ENCODE measurements at regions not wholly inside any gene's neighbourhood (a gene's known extent, or its start where the extent isn't known, plus 50 kb on each side); places are given as distances from the start of the nearest gene placed in this dataset.

- Histone ChIP-seq H4K20me1 (no peaks in the 10 kb centered on the region), H3K27ac (no peak overlapping the region), H3K9me3 (no peaks in the 10 kb centered on the region), H3K4me1 (no peaks in the 10 kb centered on the region), H3K27me3 (no peaks in the 10 kb centered on the region), H3K4me2 (no peak overlapping the region), H3K9ac (no peak overlapping the region), H3K36me3 (no peaks in the 10 kb centered on the region), H3K4me3 (no peak overlapping the region)
- no peak for TF ChIP-seq Cebpa-rat (IDR thresholded peaks at IDR 0.05)
Measured at GRCh38 chr1:110736900-110737605, 62.3 kb upstream of the KCNA3 start.

DNA sequence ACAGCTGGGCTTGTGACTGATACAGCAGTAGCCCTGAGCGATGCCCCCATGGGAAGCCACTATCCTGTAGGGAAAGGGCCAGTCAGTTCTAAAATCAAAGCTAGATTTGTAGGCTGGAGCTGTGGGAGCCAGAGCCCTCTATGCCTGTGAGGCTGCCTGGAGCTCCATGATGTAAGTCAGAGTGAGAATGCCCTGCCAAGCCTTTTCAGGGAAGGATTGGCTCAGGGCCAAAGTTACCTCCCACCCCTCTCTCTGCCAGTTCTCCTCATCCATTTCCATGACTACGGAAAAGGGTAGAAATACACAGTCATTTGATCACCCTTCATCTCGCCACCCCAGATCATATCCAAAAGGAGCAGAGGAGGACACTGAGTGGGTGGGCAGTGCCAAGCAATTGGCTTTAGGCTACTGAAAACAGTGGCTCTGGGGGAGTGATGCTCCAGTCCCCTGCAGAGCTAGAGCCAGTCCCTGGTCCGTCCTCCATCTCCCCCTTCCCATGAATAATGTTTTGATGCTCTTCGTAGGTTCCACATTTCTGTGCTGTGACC, 59.5 kb upstream of the KCNA3 start:
- Histone ChIP-seq H3K9me3 (no peaks in the 10 kb centered on the region), H3K4me1 (no peaks in the 10 kb centered on the region), H3K9ac (no peak overlapping the region), H3K36me3 (no peaks in the 10 kb centered on the region), H3K27ac (no peak overlapping the region), H3K27me3 (no peaks in the 10 kb centered on the region), H3K4me2 (no peak overlapping the region), H3K4me3 (no peak overlapping the region), H4K20me1 (no peaks in the 10 kb centered on the region)
- no peak for TF ChIP-seq Cebpa-rat (IDR thresholded peaks at IDR 0.05)

GRCh38 chr1:110731529-110731928, 56.8 kb upstream of the KCNA3 start:
- Histone ChIP-seq H3K4me1 (peaks cover 14% of the 10 kb centered on the region), H3K4me3 (no peak overlapping the region), H3K27me3 (no peaks in the 10 kb centered on the region), H3K9me3 (no peaks in the 10 kb centered on the region), H3K4me2 (no peak overlapping the region), H3K27ac (no peak overlapping the region), H3K36me3 (no peaks in the 10 kb centered on the region), H3K9ac (no peak overlapping the region), H4K20me1 (no peaks in the 10 kb centered on the region)
- TF ChIP-seq Cebpa-rat (IDR thresholded peaks at IDR 0.05) = no peak

GRCh38 chr1:110728388-110729001, 53.8 kb upstream of the KCNA3 start:
- no peak overlapping the region for H3K4me3 ChIP-seq
- TF ChIP-seq Cebpa-rat (IDR thresholded peaks at IDR 0.05) = no peak
- H3K36me3 ChIP-seq = no peaks in the 10 kb centered on the region
- no peaks in the 10 kb centered on the region for H4K20me1 ChIP-seq
- no peak overlapping the region for H3K27ac ChIP-seq
- no peaks in the 10 kb centered on the region for H3K27me3 ChIP-seq
- H3K4me2 ChIP-seq = no peak overlapping the region
- no peaks in the 10 kb centered on the region for H3K9me3 ChIP-seq
- peaks cover 21% of the 10 kb centered on the region for H3K4me1 ChIP-seq
- no peak overlapping the region for H3K9ac ChIP-seq

GRCh38 chr1:110727246-110727645, 52.5 kb upstream of the KCNA3 start:
- H4K20me1 ChIP-seq = no peaks in the 10 kb centered on the region
- no peak overlapping the region for H3K9ac ChIP-seq
- H3K9me3 ChIP-seq = no peaks in the 10 kb centered on the region
- no peak overlapping the region for H3K27ac ChIP-seq
- peak overlapping the region; percentile 59 for H3K4me2 ChIP-seq
- H3K27me3 ChIP-seq = no peaks in the 10 kb centered on the region
- H3K4me1 ChIP-seq = peaks cover 21% of the 10 kb centered on the region
- TF ChIP-seq Cebpa-rat (IDR thresholded peaks at IDR 0.05) = no peak
- H3K4me3 ChIP-seq = no peak overlapping the region
- no peaks in the 10 kb centered on the region for H3K36me3 ChIP-seq

- H3K27me3 ChIP-seq = no peaks in the 10 kb centered on the region
- peaks cover 21% of the 10 kb centered on the region for H3K4me1 ChIP-seq
- no peak overlapping the region for H3K27ac ChIP-seq
- H4K20me1 ChIP-seq = no peaks in the 10 kb centered on the region
- H3K4me2 ChIP-seq = peak overlapping the region; percentile 59
- no peak overlapping the region for H3K4me3 ChIP-seq
- no peak for TF ChIP-seq Cebpa-rat (IDR thresholded peaks at IDR 0.05)
- H3K9me3 ChIP-seq = no peaks in the 10 kb centered on the region
- H3K36me3 ChIP-seq = no peaks in the 10 kb centered on the region
- no peak overlapping the region for H3K9ac ChIP-seq
Measured at GRCh38 chr1:110726755-110727154, 52.0 kb upstream of the KCNA3 start.

Measured in BLaER1 (cell line).